Naive thymus-derived CD8-positive, alpha-beta T cell (primary cell): ENCODE measurements at regions not wholly inside any gene's neighbourhood (a gene's known extent, or its start where the extent isn't known, plus 50 kb on each side); places are given as distances from the start of the nearest gene placed in this dataset.
"Not testable (repeated sequence)": the region's sequence is repeated elsewhere in the genome, so short reads cannot be mapped to it uniquely, and the experiment has no call there.

Source experiments
- ATAC-seq, 2 donors: fragments of 150-1000 bp; cut with Tn5 transposase in 1 of 2; sonication (Bioruptor Pico), chemical (Tn5 transposase) in 1 of 2; 1 replicate in 1 of 2; 2 replicates in 1 of 2; pipeline ENCODE4 v1.10.0; 2021; ENCODE audit warnings: mild to moderate bottlenecking in 2 of 2, moderate library complexity in 2 of 2
- POLR2A ChIA-PET: fragments of 350-600 bp; sonication (Branson Sonifier 250); formaldehyde crosslinking; loops from one replicate; lab custom pipeline; 2021; ENCODE audit warnings: antibody characterized with exemption; lab: Charles Lee
- DNase-seq, 10 donors: peaks; one replicate each; pipeline versions ENCODE4 v3.0.0 to v3.0.0-alpha.2; 2020 to 2022
- H3K27ac Mint-ChIP-seq, 10 donors: one replicate each; pipeline ENCODE4 v1.8.0; 2020 to 2022; ENCODE audit warnings: mild to moderate bottlenecking in 10 of 10, mixed read lengths in 10 of 10, moderate library complexity in 4 of 10, inconsistent platforms in 1 of 10
- H3K27me3 Mint-ChIP-seq, 5 donors: one replicate each; pipeline ENCODE4 v1.8.0; 2021 to 2022; ENCODE audit warnings: mixed read lengths in 5 of 5
- H3K36me3 Mint-ChIP-seq, 3 donors: one replicate each; pipeline ENCODE4 v1.8.0; 2020 to 2022; ENCODE audit warnings: mixed read lengths in 3 of 3, mild to moderate bottlenecking in 2 of 3, inconsistent platforms in 1 of 3
- H3K4me1 Mint-ChIP-seq, 4 donors: one replicate each; pipeline ENCODE4 v1.8.0; 2021 to 2022; ENCODE audit warnings: mixed read lengths in 4 of 4
- H3K4me3 Mint-ChIP-seq, 10 donors: one replicate each; pipeline ENCODE4 v1.8.0; 2020 to 2022; ENCODE audit warnings: mild to moderate bottlenecking in 10 of 10, mixed read lengths in 10 of 10, moderate library complexity in 6 of 10, inconsistent platforms in 1 of 10
- H3K9me3 Mint-ChIP-seq, 9 donors: one replicate each; pipeline ENCODE4 v1.8.0; 2020 to 2022; ENCODE audit warnings: mixed read lengths in 9 of 9, mild to moderate bottlenecking in 3 of 9, inconsistent platforms in 1 of 9, moderate library complexity in 1 of 9

GRCh38 chr3:181488536-181488935 is 223.2 kb upstream of the SOX2 start:
- no peak for DNase-seq
- ATAC-seq, result no peak
- no peak overlapping the region for H3K27ac Mint-ChIP-seq
- POLR2A ChIA-PET, result no interaction called here
- peaks cover 0 to 4% (median 0%) of the 10 kb centered on the region in 5 donors for H3K27me3 Mint-ChIP-seq
- peaks cover 0 to 2% (median 0%) of the 10 kb centered on the region in 4 donors for H3K4me1 Mint-ChIP-seq
- peaks cover 0 to 15% (median 7%) of the 10 kb centered on the region in 9 donors for H3K9me3 Mint-ChIP-seq
- no peaks in the 10 kb centered on the region for H3K36me3 Mint-ChIP-seq
- no peak overlapping the region for H3K4me3 Mint-ChIP-seq

GRCh38 chr3:181487236-181487978 is 224.3 kb upstream of the SOX2 start:
- Mint-ChIP-seq H3K4me3 (no peak overlapping the region), H3K9me3 (peaks cover 0 to 15% (median 10%) of the 10 kb centered on the region in 9 donors), H3K4me1 (peaks cover 0 to 2% (median 0%) of the 10 kb centered on the region in 4 donors), H3K27ac (no peak overlapping the region), H3K36me3 (no peaks in the 10 kb centered on the region), H3K27me3 (peaks cover 0 to 4% (median 0%) of the 10 kb centered on the region in 5 donors)
- POLR2A ChIA-PET, result interaction anchor here (0.7 kb wide), 1 partner anchor 743 kb away, joined by 4 read pairs; no protein-coding TSS in a partner anchor
- no peak for DNase-seq
- no peak for ATAC-seq

DNA sequence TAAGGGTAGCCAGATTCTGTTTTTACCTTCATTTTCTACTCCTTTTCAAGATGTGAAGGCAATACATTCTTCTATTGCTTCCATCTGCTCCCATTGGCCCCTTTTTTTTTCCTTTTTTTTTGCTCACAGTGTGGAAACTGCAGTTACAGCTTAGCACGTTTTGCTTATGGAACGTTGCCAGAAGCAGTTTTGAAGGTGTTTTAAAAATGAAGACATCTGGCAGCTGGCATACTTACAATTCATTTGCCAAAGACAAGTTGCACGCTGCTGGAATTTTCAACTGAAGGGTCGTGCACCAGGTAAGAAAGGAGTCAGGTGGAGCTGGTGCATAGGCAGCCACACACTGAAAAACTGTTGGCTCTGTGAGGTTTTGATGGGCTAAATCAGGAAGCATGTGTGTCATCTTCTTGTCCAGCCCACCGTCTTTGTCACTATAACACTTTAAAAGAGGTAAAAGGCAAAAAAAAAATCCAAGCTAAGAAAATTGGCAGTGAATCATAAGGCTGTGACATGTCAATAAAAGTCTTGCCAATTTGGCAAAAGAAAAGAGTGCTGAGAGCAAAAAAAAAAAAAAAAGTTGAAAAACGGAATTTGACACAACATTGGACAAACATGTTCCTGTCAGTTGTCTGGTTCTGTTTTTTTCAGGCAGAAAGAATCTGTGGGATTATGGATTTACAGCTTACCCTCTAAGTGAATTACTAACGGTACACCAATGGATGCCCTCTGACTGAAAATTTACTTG is 225.4 kb upstream of the SOX2 start:
- DNase-seq (no peak), ATAC-seq (no peak)
- H3K4me3 Mint-ChIP-seq, result no peak overlapping the region
- peaks cover 0 to 23% (median 13%) of the 10 kb centered on the region in 9 donors for H3K9me3 Mint-ChIP-seq
- H3K36me3 Mint-ChIP-seq, result no peaks in the 10 kb centered on the region
- H3K4me1 Mint-ChIP-seq, result peaks cover 0 to 2% (median 0%) of the 10 kb centered on the region in 4 donors
- POLR2A ChIA-PET, result interaction anchor here (0.7 kb wide), 1 partner anchor 742 kb away, joined by 4 read pairs; no protein-coding TSS in a partner anchor
- no peak overlapping the region for H3K27ac Mint-ChIP-seq
- peaks cover 0 to 4% (median 0%) of the 10 kb centered on the region in 5 donors for H3K27me3 Mint-ChIP-seq

DNA sequence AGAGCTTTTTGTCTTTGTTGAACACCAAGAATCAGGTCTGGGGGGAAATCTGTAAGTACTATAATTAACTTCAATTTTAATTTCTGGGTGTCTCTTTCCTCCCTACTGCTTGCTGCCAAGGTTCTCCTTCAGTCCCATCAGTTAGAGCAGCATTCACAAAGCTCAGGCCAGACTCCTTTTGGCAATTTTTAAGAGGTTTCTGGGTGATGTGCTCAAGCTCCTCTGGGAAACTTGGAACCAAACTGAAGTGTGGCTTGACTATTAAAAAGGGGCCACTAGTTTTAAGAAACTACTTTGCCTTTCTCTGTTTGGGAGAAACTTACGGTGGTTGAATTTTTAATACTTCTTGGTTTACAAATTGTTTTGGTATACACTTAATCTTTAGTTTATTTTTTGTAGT is 227.7 kb upstream of the SOX2 start:
- no peak for ATAC-seq
- Mint-ChIP-seq H3K27me3 (no peaks in the 10 kb centered on the region), H3K9me3 (peaks cover 4 to 41% (median 18%) of the 10 kb centered on the region in 9 donors), H3K27ac (no peak overlapping the region), H3K4me1 (peaks cover 0 to 2% (median 0%) of the 10 kb centered on the region in 4 donors), H3K4me3 (no peak overlapping the region), H3K36me3 (peaks cover 0 to 6% (median 0%) of the 10 kb centered on the region in 3 donors)
- POLR2A ChIA-PET, result no interaction called here
- no peak for DNase-seq

GRCh38 chr3:181475146-181475545 is 236.6 kb upstream of the SOX2 start:
- H3K27me3 Mint-ChIP-seq, ATAC-seq, H3K4me3 Mint-ChIP-seq, H3K27ac Mint-ChIP-seq, H3K4me1 Mint-ChIP-seq, POLR2A ChIA-PET, DNase-seq: not testable (repeated sequence)
- Mint-ChIP-seq H3K36me3 (peaks cover 0 to 34% (median 0%) of the 10 kb centered on the region in 3 donors), H3K9me3 (peaks cover 14 to 87% (median 57%) of the 10 kb centered on the region in 9 donors)

DNA sequence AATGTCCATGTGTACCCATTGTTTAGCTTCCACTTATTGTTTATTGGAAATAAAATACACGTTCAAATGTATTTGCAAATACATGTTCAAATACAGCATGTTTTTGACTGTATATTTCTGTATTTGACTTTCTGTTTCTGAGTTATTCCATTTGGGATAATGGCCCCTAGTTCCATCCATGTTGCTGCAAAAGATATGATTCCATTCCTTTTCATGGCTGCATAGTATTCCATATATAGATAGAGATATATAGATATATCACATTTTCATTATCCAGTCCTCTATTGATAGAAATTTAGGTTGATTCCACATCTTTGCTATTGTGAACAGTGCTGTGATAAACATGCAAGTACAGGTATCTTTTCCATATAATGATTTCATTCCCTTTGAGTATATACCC is 241.4 kb upstream of the SOX2 start:
- Mint-ChIP-seq H3K27me3 (no peaks in the 10 kb centered on the region), H3K36me3 (peaks cover 0 to 20% (median 0%) of the 10 kb centered on the region in 3 donors), H3K27ac (no peak overlapping the region), H3K9me3 (peaks cover 14 to 57% (median 34%) of the 10 kb centered on the region in 9 donors), H3K4me1 (no peaks in the 10 kb centered on the region), H3K4me3 (no peak overlapping the region)
- POLR2A ChIA-PET, result no interaction called here
- ATAC-seq (no peak), DNase-seq (no peak)

DNA sequence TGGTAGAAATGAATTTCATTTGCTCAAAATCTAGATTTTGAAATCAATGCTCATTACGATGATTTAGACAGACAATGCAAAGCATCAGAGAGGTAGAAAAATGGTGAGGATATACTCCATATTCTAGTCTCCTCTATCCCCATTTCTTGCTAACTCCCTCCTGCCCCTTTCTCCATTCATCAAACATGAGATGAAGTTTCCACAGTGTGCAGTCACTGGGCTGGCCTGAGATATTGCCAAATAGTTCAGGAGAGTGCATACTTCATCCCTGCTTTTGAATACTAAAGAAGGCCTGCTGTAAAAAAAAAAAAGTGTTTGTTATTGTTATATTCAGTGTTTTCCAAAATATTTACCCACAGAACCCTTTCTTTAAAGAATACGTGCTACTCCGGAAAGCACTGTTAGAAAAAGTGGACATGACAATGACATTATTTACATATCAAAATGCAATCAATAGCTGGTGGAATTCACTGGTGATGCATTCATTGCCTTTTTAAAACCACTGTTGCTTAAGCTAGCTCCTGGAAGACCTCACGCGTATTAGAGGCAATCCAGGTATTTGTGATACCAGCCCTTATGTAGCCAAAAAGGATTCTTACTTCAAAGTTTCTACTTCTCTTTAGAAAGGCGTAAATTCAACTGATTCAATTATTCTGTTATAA is 247.6 kb upstream of the SOX2 start:
- H3K27me3 Mint-ChIP-seq, result no peaks in the 10 kb centered on the region
- DNase-seq, result no peak
- H3K4me1 Mint-ChIP-seq, result no peaks in the 10 kb centered on the region
- ATAC-seq, result no peak
- H3K27ac Mint-ChIP-seq, result no peak overlapping the region
- peaks cover 0 to 6% (median 0%) of the 10 kb centered on the region in 3 donors for H3K36me3 Mint-ChIP-seq
- H3K4me3 Mint-ChIP-seq, result no peak overlapping the region
- peaks cover 0 to 10% (median 3%) of the 10 kb centered on the region in 9 donors for H3K9me3 Mint-ChIP-seq
- POLR2A ChIA-PET, result no interaction called here

DNA sequence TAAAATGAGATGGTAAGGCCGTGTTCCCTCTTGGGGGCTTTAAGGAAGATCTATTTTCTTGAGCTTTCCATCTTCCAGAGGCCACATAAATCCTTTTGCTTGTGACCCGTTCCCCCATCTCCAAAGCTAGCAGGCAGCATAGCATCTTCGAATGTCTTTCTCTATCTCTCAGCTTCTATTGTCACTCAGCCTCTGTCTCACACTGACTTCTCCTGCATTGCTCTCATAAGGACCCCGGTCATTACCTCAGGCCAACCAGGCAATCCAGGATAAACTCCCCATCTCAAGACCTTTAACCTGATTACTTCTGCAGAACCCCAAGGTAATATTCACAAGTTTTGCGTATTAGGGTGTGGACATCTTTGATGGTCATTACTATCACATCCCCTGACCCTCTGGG is 250.3 kb upstream of the SOX2 start:
- DNase-seq, result no peak
- H3K4me3 Mint-ChIP-seq, result no peak overlapping the region
- no peaks in the 10 kb centered on the region for H3K27me3 Mint-ChIP-seq
- no peak overlapping the region for H3K27ac Mint-ChIP-seq
- ATAC-seq, result no peak
- POLR2A ChIA-PET, result no interaction called here
- peaks cover 0 to 16% (median 3%) of the 10 kb centered on the region in 9 donors for H3K9me3 Mint-ChIP-seq
- no peaks in the 10 kb centered on the region for H3K4me1 Mint-ChIP-seq
- H3K36me3 Mint-ChIP-seq, result peaks cover 0 to 6% (median 0%) of the 10 kb centered on the region in 3 donors

DNA sequence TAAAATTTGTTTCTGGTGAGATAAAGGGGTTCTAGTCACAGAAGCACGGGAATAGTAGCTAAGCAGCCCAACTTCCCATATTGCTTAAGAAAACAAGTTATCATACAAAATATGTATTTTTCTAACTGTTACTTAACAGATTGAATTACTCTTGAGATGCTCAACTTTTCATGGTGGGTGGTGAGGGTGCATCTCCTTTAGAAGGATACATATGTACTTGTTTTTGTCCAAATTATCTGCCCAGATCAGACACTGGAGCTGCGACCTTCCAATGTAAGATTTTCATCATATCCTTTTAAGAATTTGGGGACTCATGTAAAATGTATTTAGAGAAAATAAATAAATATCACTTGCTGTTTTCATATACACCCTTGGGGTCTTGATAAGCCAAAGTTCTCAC is 252.2 kb upstream of the SOX2 start:
- Mint-ChIP-seq H3K27ac (no peak overlapping the region), H3K4me1 (no peaks in the 10 kb centered on the region), H3K4me3 (no peak overlapping the region), H3K36me3 (peaks cover 0 to 6% (median 0%) of the 10 kb centered on the region in 3 donors), H3K9me3 (peaks cover 0 to 16% (median 4%) of the 10 kb centered on the region in 9 donors), H3K27me3 (no peaks in the 10 kb centered on the region)
- DNase-seq (no peak), ATAC-seq (no peak)
- POLR2A ChIA-PET, result no interaction called here

DNA sequence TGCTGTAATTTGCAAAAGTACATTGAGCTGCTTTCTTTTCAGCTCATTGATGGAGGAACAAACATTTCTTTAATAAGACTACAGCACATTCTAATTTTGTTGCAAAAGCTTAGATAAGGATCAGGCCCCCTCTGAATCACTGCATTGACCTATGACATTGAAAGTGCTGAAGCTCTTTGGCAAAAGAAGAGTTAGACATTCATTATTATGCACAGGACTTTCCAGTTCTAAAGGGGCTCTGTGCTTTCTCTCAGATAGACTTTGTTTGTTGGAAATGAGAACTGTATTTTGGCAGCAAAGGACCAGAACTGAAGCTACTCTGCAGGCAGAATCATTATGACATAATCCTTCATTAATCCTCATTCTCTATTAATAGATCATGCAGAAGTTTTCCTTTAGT is 252.9 kb upstream of the SOX2 start:
- POLR2A ChIA-PET, result no interaction called here
- H3K27me3 Mint-ChIP-seq, result no peaks in the 10 kb centered on the region
- no peak overlapping the region for H3K4me3 Mint-ChIP-seq
- ATAC-seq (no peak), DNase-seq (no peak)
- peaks cover 0 to 16% (median 4%) of the 10 kb centered on the region in 9 donors for H3K9me3 Mint-ChIP-seq
- peaks cover 0 to 6% (median 0%) of the 10 kb centered on the region in 3 donors for H3K36me3 Mint-ChIP-seq
- H3K27ac Mint-ChIP-seq, result no peak overlapping the region
- H3K4me1 Mint-ChIP-seq, result no peaks in the 10 kb centered on the region

GRCh38 chr3:181457756-181458155 is 254.0 kb upstream of the SOX2 start:
- ATAC-seq (no peak), DNase-seq (no peak)
- POLR2A ChIA-PET, result no interaction called here

DNA sequence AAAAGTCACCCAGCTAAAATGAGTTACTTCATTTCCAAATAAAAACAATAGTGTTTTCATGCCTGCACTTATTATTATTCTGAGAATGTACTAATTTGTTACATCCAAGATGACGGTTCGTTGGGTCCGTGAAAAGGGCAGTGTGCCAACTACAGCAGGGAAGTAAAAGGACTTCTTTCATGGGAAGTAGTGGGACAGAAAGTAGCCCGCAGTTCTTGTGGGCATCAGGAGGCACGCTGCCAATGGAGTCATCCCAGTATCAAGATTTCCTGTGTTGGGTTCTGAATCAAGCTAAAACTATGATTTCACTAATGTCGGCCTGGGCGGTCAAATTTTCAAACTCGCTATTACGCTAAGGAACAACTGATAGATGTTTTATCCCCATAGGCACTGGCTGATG is 254.5 kb upstream of the SOX2 start:
- POLR2A ChIA-PET, result no interaction called here
- ATAC-seq, result no peak
- Mint-ChIP-seq H3K27me3 (no peaks in the 10 kb centered on the region), H3K4me1 (no peaks in the 10 kb centered on the region), H3K4me3 (no peak overlapping the region), H3K27ac (no peak overlapping the region), H3K9me3 (peaks cover 0 to 16% (median 7%) of the 10 kb centered on the region in 9 donors), H3K36me3 (peaks cover 0 to 6% (median 0%) of the 10 kb centered on the region in 3 donors)
- no peak for DNase-seq

More at GRCh38 chr3:181457756-181458155, 254.0 kb upstream of the SOX2 start:
- Mint-ChIP-seq H3K36me3 (peaks cover 0 to 6% (median 0%) of the 10 kb centered on the region in 3 donors), H3K27ac (no peak overlapping the region), H3K27me3 (no peaks in the 10 kb centered on the region), H3K4me3 (no peak overlapping the region), H3K4me1 (no peaks in the 10 kb centered on the region), H3K9me3 (peaks cover 0 to 16% (median 7%) of the 10 kb centered on the region in 9 donors)
